Spleen (tissue), 11 donors: ENCODE measurements at regions not wholly inside any gene's neighbourhood (a gene's known extent, or its start where the extent isn't known, plus 50 kb on each side); places are given as distances from the start of the nearest gene placed in this dataset.

Experiments used
- DNase-seq: peaks from one replicate; pipeline ENCODE4 v3.0.0-alpha.2; 2020
- H3K27ac ChIP-seq, 8 donors: fragments of 200-600 bp; sonication (generic) in 7 of 8; 1 replicate in 4 of 8; 2 replicates in 4 of 8; pipeline versions ENCODE4 v1.5.0 to v1.8.0; 2016 to 2021; ENCODE audit warnings: inconsistent platforms in 4 of 8, mild to moderate bottlenecking in 4 of 8, moderate library complexity in 1 of 8
- H3K27me3 ChIP-seq, 7 donors: fragments of 200-600 bp; sonication (generic) in 6 of 7; replicated peaks in 1 of 7; 1 replicate in 4 of 7; 2 replicates in 3 of 7; pipeline versions ENCODE4 v1.5.0 to v1.8.0; 2016 to 2021; ENCODE audit warnings: inconsistent platforms in 3 of 7, mild to moderate bottlenecking in 1 of 7
- H3K36me3 ChIP-seq, 6 donors: fragments of 200-600 bp; sonication (generic) in 5 of 6; 1 replicate in 4 of 6; 2 replicates in 2 of 6; pipeline versions ENCODE4 v1.5.0 to v1.8.0; 2016 to 2021; ENCODE audit warnings: inconsistent platforms in 2 of 6
- H3K4me1 ChIP-seq, 6 donors: fragments of 200-600 bp; sonication (generic) in 5 of 6; 1 replicate in 3 of 6; 2 replicates in 3 of 6; pipeline versions ENCODE4 v1.5.0 to v1.8.0; 2016 to 2021; ENCODE audit warnings: inconsistent platforms in 3 of 6
- H3K4me3 ChIP-seq, 8 donors: fragments of 200-600 bp; sonication (generic) in 7 of 8; 1 replicate in 4 of 8; 2 replicates in 4 of 8; pipeline versions ENCODE4 v1.5.0 to v1.8.0; 2016 to 2021; ENCODE audit warnings: inconsistent platforms in 4 of 8, mild to moderate bottlenecking in 4 of 8, moderate library complexity in 2 of 8
- H3K9me3 ChIP-seq, 8 donors: fragments of 200-600 bp; sonication (generic) in 7 of 8; 1 replicate in 4 of 8; 2 replicates in 4 of 8; pipeline versions ENCODE4 v1.5.0 to v1.8.0; 2016 to 2021; ENCODE audit warnings: inconsistent platforms in 4 of 8
- POLR2A ChIP-seq, 3 donors: fragments of 450-650 bp; IDR thresholded peaks; one replicate each; pipeline ENCODE4 v1.5.1; 2017; ENCODE audit warnings: antibody characterized with exemption in 3 of 3, mild to moderate bottlenecking in 1 of 3
- POLR2AphosphoS5 ChIP-seq, 3 donors: sonication (generic); formaldehyde crosslinking; IDR thresholded peaks; one replicate each; pipeline ENCODE4 v1.5.1; 2017; ENCODE audit warnings: antibody characterized with exemption in 3 of 3
- WGBS, 5 donors: extraction: QIAGEN DNeasy Blood & Tissue Kit in 3 of 5; methylation state at CpG; one replicate each; pipeline versions ENCODE4 v1.1.5 to v1.1.7; 2013 to 2018; 5-methylcytosine and 5-hydroxymethylcytosine counted together
- intact Hi-C: fragments of 100-400 bp; cut with DNase I; formaldehyde crosslinking; loops from one replicate; pipeline ENCODE4 v1.15.0; 2023; ENCODE audit warnings: low total_unique reads
- TF ChIP-seq, protein P1 (sequence below), 11 experiments: fragments of 200-600 bp in 7 of 11; fragments of 450-650 bp in 4 of 11; sonication (generic) in 4 of 11; IDR thresholded peaks in 8 of 11; conservative IDR thresholded peaks in 3 of 11; 1 replicate in 7 of 11; 2 replicates in 4 of 11; pipeline versions ENCODE4 v1.4.0 to v1.8.0; 2016 to 2021; ENCODE audit warnings: antibody characterized with exemption in 11 of 11, inconsistent platforms in 4 of 11, mild to moderate bottlenecking in 1 of 11
- donor health status: healthy with polysubstance abuse.
- donor health status: DM: no; HTN: no; CAD: no; lungs with moderate emphysema.
- donor health status: DM: no; HTN: no; CAD: no.
- donor health status: Bipolar disorder and iron deficiency.
- donor health status: healthy.
- donor health status: DM: no; HTN: no; CAD: no.
- donor health status: DM: yes; HTN: yes; CAD: no.

DNA sequence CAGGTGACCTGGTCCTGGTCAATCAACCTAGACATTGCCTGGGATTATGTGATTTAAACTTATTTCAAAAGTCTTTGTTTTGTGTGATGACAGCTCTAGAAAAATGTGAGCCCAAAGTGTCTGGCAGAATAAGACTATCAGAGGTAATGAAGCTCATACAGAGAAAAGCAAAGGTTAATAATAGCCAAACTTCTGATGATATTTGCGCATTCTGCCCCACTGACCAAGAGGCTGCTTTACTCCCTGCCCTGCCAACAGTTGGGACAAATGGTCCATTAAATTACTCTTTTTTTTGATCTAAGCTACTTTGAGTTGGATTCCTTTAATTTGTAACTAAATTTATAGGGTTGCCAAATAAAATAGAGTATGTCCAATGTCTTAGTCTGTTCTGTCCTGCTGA lies 911.2 kb downstream of the MCTP2 start:
- TF ChIP-seq POLR2A (IDR thresholded peaks at IDR 0.05) (no peak), POLR2AphosphoS5 (IDR thresholded peaks at IDR 0.05) (no peak)
- TF ChIP-seq, protein P1, sequence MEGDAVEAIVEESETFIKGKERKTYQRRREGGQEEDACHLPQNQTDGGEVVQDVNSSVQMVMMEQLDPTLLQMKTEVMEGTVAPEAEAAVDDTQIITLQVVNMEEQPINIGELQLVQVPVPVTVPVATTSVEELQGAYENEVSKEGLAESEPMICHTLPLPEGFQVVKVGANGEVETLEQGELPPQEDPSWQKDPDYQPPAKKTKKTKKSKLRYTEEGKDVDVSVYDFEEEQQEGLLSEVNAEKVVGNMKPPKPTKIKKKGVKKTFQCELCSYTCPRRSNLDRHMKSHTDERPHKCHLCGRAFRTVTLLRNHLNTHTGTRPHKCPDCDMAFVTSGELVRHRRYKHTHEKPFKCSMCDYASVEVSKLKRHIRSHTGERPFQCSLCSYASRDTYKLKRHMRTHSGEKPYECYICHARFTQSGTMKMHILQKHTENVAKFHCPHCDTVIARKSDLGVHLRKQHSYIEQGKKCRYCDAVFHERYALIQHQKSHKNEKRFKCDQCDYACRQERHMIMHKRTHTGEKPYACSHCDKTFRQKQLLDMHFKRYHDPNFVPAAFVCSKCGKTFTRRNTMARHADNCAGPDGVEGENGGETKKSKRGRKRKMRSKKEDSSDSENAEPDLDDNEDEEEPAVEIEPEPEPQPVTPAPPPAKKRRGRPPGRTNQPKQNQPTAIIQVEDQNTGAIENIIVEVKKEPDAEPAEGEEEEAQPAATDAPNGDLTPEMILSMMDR (IDR thresholded peaks at IDR 0.05 in 8 of 11, conservative IDR thresholded peaks at IDR 0.05 in 3 of 11), result no peak
- WGBS, 5 donors, result 87 to 98% (median 96%) methylated on average over 1 of the region's 1 CpG
- Histone ChIP-seq H3K27me3 (no peaks in the 10 kb centered on the region), H3K27ac (no peak overlapping the region), H3K9me3 (no peaks in the 10 kb centered on the region), H3K4me3 (no peak overlapping the region), H3K36me3 (no peaks in the 10 kb centered on the region), H3K4me1 (no peaks in the 10 kb centered on the region)
- no peak for DNase-seq
- intact Hi-C loops, result no loop called here

DNA sequence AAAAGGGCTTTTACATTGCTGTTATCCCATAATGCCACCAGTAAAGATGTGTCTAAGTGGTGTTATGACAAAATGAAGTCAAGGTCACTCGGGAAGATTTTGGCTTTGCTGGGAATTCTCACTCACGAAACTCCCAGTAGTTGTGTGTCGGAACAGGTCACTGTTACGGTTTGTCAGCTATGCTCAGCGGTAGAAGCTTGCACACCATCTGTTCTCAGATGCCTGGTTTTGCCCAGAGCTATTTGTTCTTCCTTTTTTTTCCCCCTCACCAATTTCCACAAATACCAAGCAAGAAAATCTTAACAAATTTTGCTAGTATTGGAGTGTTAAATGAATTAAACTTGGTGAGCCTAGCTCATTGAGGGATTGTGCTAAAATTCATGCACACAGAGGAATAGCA lies 915.1 kb downstream of the MCTP2 start:
- Histone ChIP-seq H3K9me3 (no peaks in the 10 kb centered on the region), H3K4me3 (no peak overlapping the region), H3K4me1 (no peaks in the 10 kb centered on the region), H3K27me3 (no peaks in the 10 kb centered on the region), H3K36me3 (no peaks in the 10 kb centered on the region), H3K27ac (no peak overlapping the region)
- 84 to 94% (median 92%) methylated on average over 5 of the region's 5 CpGs for WGBS, 5 donors
- intact Hi-C loops, result no loop called here
- no peak for DNase-seq
- no peak for TF ChIP-seq POLR2A (IDR thresholded peaks at IDR 0.05)
- TF ChIP-seq, protein P1 (IDR thresholded peaks at IDR 0.05 in 8 of 11, conservative IDR thresholded peaks at IDR 0.05 in 3 of 11), result no peak
- no peak for TF ChIP-seq POLR2AphosphoS5 (IDR thresholded peaks at IDR 0.05)

DNA sequence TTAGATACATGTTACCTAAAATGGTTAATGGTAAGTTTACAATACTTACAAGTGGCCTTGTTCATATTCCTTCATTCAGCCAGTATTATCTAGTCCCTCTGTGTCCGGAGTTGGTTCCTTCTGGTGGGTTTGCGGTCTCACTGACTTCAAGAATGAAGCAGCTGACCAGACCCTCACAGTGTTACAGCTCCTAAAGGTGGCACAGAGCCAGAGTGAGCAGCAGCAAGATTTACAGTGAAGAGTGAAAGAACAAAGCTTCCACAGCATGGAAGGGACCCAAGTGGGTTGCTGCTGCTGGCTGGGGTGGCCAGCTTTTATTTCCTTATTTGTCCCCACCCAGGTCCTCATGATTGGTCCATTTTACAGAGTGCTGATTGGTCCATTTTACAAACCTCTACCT lies 916.8 kb downstream of the MCTP2 start:
- 70 to 98% (median 87%) methylated on average over 2 of the region's 2 CpGs for WGBS, 5 donors
- H3K9me3 ChIP-seq, result peaks cover 0 to 7% (median 3%) of the 10 kb centered on the region in 8 donors
- H3K36me3 ChIP-seq, result no peaks in the 10 kb centered on the region
- H3K27ac ChIP-seq, result no peak overlapping the region
- H3K27me3 ChIP-seq, result no peaks in the 10 kb centered on the region
- H3K4me3 ChIP-seq, result no peak overlapping the region
- TF ChIP-seq, protein P1 (IDR thresholded peaks at IDR 0.05 in 8 of 11, conservative IDR thresholded peaks at IDR 0.05 in 3 of 11), result no peak
- TF ChIP-seq POLR2A (IDR thresholded peaks at IDR 0.05) (no peak), POLR2AphosphoS5 (IDR thresholded peaks at IDR 0.05) (no peak)
- intact Hi-C loops, result no loop called here
- DNase-seq, result no peak
- no peaks in the 10 kb centered on the region for H3K4me1 ChIP-seq

DNA sequence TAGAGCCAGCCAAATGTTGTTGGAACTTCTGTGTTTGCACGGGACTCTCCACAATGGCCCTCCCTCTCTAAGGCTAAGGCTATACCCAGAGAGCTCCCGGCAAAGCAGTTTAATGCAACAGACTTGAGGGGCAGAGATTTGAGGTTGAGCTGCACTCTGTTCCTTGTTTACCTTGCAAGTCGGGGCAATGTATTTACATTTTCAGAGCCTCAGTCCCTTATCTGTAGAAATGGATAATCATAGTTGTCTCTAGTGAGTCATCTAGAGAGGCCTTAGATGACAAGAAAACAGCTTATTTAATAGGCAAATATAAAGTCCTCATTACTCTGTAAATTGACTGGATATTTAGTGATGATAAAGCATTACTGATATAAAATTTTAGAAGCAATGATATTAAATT lies 917.7 kb downstream of the MCTP2 start:
- Histone ChIP-seq H3K27ac (no peak overlapping the region), H3K4me3 (no peak overlapping the region), H3K36me3 (no peaks in the 10 kb centered on the region), H3K9me3 (peaks cover 0 to 12% (median 6%) of the 10 kb centered on the region in 8 donors), H3K27me3 (no peaks in the 10 kb centered on the region), H3K4me1 (no peaks in the 10 kb centered on the region)
- intact Hi-C loops, result no loop called here
- no peak for DNase-seq
- no peak for TF ChIP-seq POLR2A (IDR thresholded peaks at IDR 0.05)
- TF ChIP-seq, protein P1 (IDR thresholded peaks at IDR 0.05 in 8 of 11, conservative IDR thresholded peaks at IDR 0.05 in 3 of 11), result no peak
- TF ChIP-seq POLR2AphosphoS5 (IDR thresholded peaks at IDR 0.05), result no peak
- 78 to 95% (median 83%) methylated on average over 3 of the region's 3 CpGs for WGBS, 5 donors
